NCI-H2196 treated with DMSO at 0.1 percent for 48 hours (cell line): ENCODE measurements at regions not wholly inside any gene's neighbourhood (a gene's known extent, or its start where the extent isn't known, plus 50 kb on each side); places are given as distances from the start of the nearest gene placed in this dataset.

Experiments used
- DNase-seq: peaks from one replicate; lab custom pipeline; 2025; ENCODE audit not compliant: unreplicated experiment; lab: John Stamatoyannopoulos, UW

GRCh38 chr12:25746131-25746530 is 193.0 kb upstream of the LMNTD1 start:
- DNase-seq, result no peak

- DNase-seq, result no peak
Measured at GRCh38 chr12:25752710-25753309, 199.7 kb upstream of the LMNTD1 start.

GRCh38 chr12:25755136-25755970 is 202.3 kb upstream of the LMNTD1 start:
- DNase-seq, result no peak

GRCh38 chr12:25755971-25756260 is 202.6 kb upstream of the RASSF8 start:
- no peak for DNase-seq

- DNase-seq, result no peak
Measured at GRCh38 chr12:25757037-25757665, 201.3 kb upstream of the RASSF8 start.

- no peak for DNase-seq
Measured at GRCh38 chr12:25759752-25760151, 198.7 kb upstream of the RASSF8 start.

GRCh38 chr12:25761356-25761755 is 197.1 kb upstream of the RASSF8 start:
- no peak for DNase-seq

GRCh38 chr12:25764409-25764808 is 194.1 kb upstream of the RASSF8 start:
- DNase-seq, result no peak

- no peak for DNase-seq
Measured at GRCh38 chr12:25764892-25765291, 193.6 kb upstream of the RASSF8 start.

GRCh38 chr12:25767606-25768005 is 190.9 kb upstream of the RASSF8 start:
- DNase-seq, result no peak

GRCh38 chr12:25768151-25768550 is 190.3 kb upstream of the RASSF8 start:
- DNase-seq, result no peak

GRCh38 chr12:25769082-25769945 is 189.2 kb upstream of the RASSF8 start:
- no peak for DNase-seq

- no peak for DNase-seq
Measured at GRCh38 chr12:25771041-25771440, 187.4 kb upstream of the RASSF8 start.

GRCh38 chr12:25771476-25771875 is 187.0 kb upstream of the RASSF8 start:
- DNase-seq, result no peak

GRCh38 chr12:25775968-25776367 is 182.5 kb upstream of the RASSF8 start:
- no peak for DNase-seq

GRCh38 chr12:25780771-25781170 is 177.7 kb upstream of the RASSF8 start:
- DNase-seq, result no peak

GRCh38 chr12:25781232-25781631 is 177.2 kb upstream of the RASSF8 start:
- no peak for DNase-seq

GRCh38 chr12:25783566-25783965 is 174.9 kb upstream of the RASSF8 start:
- DNase-seq, result no peak

- DNase-seq, result no peak
Measured at GRCh38 chr12:25784669-25785068, 173.8 kb upstream of the RASSF8 start.

- DNase-seq, result no peak
Measured at GRCh38 chr12:25785134-25785533, 173.3 kb upstream of the RASSF8 start.

- no peak for DNase-seq
Measured at GRCh38 chr12:25787701-25788100, 170.8 kb upstream of the RASSF8 start.
